Panc1 (cell line): ENCODE measurements at regions not wholly inside any gene's neighbourhood (a gene's known extent, or its start where the extent isn't known, plus 50 kb on each side); places are given as distances from the start of the nearest gene placed in this dataset.

Experiments
- ATAC-seq: fragments of 200-7000 bp; cut with Tn5 transposase; 2 replicates; pipeline ENCODE4 v1.9.1; 2020; ENCODE audit warnings: mild to moderate bottlenecking, moderate library complexity
- BruUV-seq: library from RNA; stranded (reverse); fragments of 400-500 nt; replicated peaks from 2 replicates; lab custom pipeline; 2021; lab: Mats Ljungman, UMichigan
- CTCF ChIA-PET: fragments of 300-600 bp; sonication (Branson Sonifier 250); formaldehyde crosslinking; loops from one replicate; lab custom pipeline; 2022; ENCODE audit warnings: antibody characterized with exemption; lab: Charles Lee
- POLR2A ChIA-PET: fragments of 300-600 bp; sonication (Branson Sonifier 250); formaldehyde crosslinking; loops from one replicate; lab custom pipeline; 2022; ENCODE audit warnings: antibody characterized with exemption; lab: Charles Lee
- DNase-seq: peaks from one replicate; pipeline ENCODE4 v3.0.0-alpha.2; 2010; ENCODE audit warnings: low read depth, low spot score
- H3K27ac ChIP-seq: 2 replicates; pipeline ENCODE4 v1.5.1; 2011; ENCODE audit warnings: mild to moderate bottlenecking, low read length, inconsistent platforms
- H3K27me3 ChIP-seq: fragments of 200-500 bp; sonication (Bioruptor generic); 2 replicates; pipeline ENCODE4 v1.6.0; 2014; ENCODE audit warnings: low read length, inconsistent platforms; ENCODE audit not compliant: control insufficient read depth, insufficient read depth
- H3K36me3 ChIP-seq: fragments of 200-500 bp; sonication (Bioruptor generic); 2 replicates; pipeline ENCODE4 v1.5.1; 2014; ENCODE audit warnings: inconsistent platforms, mild to moderate bottlenecking, low read length, moderate library complexity; ENCODE audit not compliant: control insufficient read depth, insufficient read depth
- H3K4me1 ChIP-seq: 2 replicates; pipeline ENCODE4 v1.5.1; 2011; ENCODE audit warnings: inconsistent platforms, mild to moderate bottlenecking, low read length, moderate library complexity; ENCODE audit not compliant: control insufficient read depth, insufficient read depth
- H3K4me3 ChIP-seq, 2 experiments: 2 replicates each; pipeline ENCODE4 v1.5.1; 2011 to 2012; ENCODE audit warnings: low read depth in 2 of 2, low read length in 2 of 2, mild to moderate bottlenecking in 2 of 2, inconsistent platforms in 1 of 2, moderate library complexity in 1 of 2
- H3K9me3 ChIP-seq: fragments of 200-500 bp; sonication (Bioruptor generic); 2 replicates; pipeline ENCODE4 v1.5.1; 2014; ENCODE audit warnings: low read depth, mild to moderate bottlenecking, inconsistent platforms, low read length, moderate library complexity; ENCODE audit not compliant: control insufficient read depth, insufficient read depth
- POLR2AphosphoS5 ChIP-seq: IDR thresholded peaks from 2 replicates; pipeline ENCODE4 v1.6.1; 2012; ENCODE audit warnings: mild to moderate bottlenecking, low read depth, low read length, moderate library complexity
- SIN3A ChIP-seq: IDR thresholded peaks from 2 replicates; pipeline ENCODE4 v1.6.1; 2012; ENCODE audit warnings: low read depth, mild to moderate bottlenecking, low read length, moderate library complexity, borderline replicate concordance; ENCODE audit not compliant: insufficient read depth
- TCF7L2 ChIP-seq: IDR thresholded peaks from 2 replicates; pipeline ENCODE4 v1.6.1; 2011; ENCODE audit warnings: mild to moderate bottlenecking, low read depth, low read length, inconsistent platforms
- in situ Hi-C: cut with HindIII; loops from 2 replicates; pipeline ENCODE4 v1.10.0; 2016; ENCODE audit warnings: low sequenced_read_pairs, low pct_unique_long_range_greater_than_20kb
- intact Hi-C: fragments of 100-400 bp; cut with micrococcal nuclease; formaldehyde crosslinking; loops from one replicate; pipeline ENCODE4 v1.10.0; 2022; ENCODE audit not compliant: unreplicated experiment
- TF ChIP-seq, protein P1 (sequence below), 2 experiments: IDR thresholded peaks; 2 replicates each; pipeline ENCODE4 v1.6.1; 2011 to 2012; ENCODE audit warnings: low read depth in 2 of 2, control low read depth in 1 of 2, low read length in 1 of 2, mild to moderate bottlenecking in 1 of 2, moderate library complexity in 1 of 2; ENCODE audit not compliant: insufficient read depth in 1 of 2
- TF ChIP-seq, protein P2 (sequence below): fragments of 450-650 bp; IDR thresholded peaks from 2 replicates; pipeline ENCODE4 v1.5.1; 2017; ENCODE audit warnings: mild to moderate bottlenecking

- ChIA-PET CTCF (no interaction called here), POLR2A (no interaction called here)
- no peak overlapping the region for H3K4me3 ChIP-seq
- intact Hi-C loops = no loop called here
- in situ Hi-C loops = no loop called here
- H3K4me1 ChIP-seq = no peaks in the 10 kb centered on the region
- no peaks in the 10 kb centered on the region for H3K9me3 ChIP-seq
- DNase-seq (no peak), ATAC-seq (no peak)
- no TSS peak for BruUV-seq
- no peak overlapping the region for H3K27ac ChIP-seq
- H3K27me3 ChIP-seq = no peaks in the 10 kb centered on the region
- TF ChIP-seq, protein P1, sequence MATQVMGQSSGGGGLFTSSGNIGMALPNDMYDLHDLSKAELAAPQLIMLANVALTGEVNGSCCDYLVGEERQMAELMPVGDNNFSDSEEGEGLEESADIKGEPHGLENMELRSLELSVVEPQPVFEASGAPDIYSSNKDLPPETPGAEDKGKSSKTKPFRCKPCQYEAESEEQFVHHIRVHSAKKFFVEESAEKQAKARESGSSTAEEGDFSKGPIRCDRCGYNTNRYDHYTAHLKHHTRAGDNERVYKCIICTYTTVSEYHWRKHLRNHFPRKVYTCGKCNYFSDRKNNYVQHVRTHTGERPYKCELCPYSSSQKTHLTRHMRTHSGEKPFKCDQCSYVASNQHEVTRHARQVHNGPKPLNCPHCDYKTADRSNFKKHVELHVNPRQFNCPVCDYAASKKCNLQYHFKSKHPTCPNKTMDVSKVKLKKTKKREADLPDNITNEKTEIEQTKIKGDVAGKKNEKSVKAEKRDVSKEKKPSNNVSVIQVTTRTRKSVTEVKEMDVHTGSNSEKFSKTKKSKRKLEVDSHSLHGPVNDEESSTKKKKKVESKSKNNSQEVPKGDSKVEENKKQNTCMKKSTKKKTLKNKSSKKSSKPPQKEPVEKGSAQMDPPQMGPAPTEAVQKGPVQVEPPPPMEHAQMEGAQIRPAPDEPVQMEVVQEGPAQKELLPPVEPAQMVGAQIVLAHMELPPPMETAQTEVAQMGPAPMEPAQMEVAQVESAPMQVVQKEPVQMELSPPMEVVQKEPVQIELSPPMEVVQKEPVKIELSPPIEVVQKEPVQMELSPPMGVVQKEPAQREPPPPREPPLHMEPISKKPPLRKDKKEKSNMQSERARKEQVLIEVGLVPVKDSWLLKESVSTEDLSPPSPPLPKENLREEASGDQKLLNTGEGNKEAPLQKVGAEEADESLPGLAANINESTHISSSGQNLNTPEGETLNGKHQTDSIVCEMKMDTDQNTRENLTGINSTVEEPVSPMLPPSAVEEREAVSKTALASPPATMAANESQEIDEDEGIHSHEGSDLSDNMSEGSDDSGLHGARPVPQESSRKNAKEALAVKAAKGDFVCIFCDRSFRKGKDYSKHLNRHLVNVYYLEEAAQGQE (IDR thresholded peaks at IDR 0.05; ENCODE audit: insufficient read depth in 1 of 2, low read depth in 2 of 2, low read length in 1 of 2) = no peak
- TF ChIP-seq SIN3A (no peak), TCF7L2 (no peak)
- TF ChIP-seq, protein P2, sequence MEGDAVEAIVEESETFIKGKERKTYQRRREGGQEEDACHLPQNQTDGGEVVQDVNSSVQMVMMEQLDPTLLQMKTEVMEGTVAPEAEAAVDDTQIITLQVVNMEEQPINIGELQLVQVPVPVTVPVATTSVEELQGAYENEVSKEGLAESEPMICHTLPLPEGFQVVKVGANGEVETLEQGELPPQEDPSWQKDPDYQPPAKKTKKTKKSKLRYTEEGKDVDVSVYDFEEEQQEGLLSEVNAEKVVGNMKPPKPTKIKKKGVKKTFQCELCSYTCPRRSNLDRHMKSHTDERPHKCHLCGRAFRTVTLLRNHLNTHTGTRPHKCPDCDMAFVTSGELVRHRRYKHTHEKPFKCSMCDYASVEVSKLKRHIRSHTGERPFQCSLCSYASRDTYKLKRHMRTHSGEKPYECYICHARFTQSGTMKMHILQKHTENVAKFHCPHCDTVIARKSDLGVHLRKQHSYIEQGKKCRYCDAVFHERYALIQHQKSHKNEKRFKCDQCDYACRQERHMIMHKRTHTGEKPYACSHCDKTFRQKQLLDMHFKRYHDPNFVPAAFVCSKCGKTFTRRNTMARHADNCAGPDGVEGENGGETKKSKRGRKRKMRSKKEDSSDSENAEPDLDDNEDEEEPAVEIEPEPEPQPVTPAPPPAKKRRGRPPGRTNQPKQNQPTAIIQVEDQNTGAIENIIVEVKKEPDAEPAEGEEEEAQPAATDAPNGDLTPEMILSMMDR = no peak
- H3K36me3 ChIP-seq = no peaks in the 10 kb centered on the region
These were observed 699.0 kb downstream of the METTL4 start for GRCh38 chr18:1872274-1872673.

DNA sequence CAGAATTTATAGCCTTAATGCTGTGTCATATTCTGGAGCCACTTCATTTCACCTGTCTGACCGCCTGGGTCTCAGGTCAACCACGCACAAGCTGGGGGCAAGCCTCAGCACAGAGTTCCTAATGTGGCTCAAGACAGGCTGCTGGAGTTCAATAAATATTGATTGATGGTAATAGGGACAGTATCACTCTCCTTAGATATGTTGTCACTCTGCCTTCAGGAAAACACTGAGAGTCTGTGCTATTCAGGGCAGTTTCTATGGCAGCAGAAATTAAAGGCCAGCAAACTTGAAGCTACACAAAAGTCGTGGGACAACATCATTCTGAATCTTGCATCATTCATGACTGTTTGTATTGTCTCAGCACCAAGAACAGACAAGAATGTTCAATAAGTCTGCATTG lies 696.1 kb downstream of the METTL4 start:
- no peak overlapping the region for H3K27ac ChIP-seq
- TF ChIP-seq, protein P2 = no peak
- no peak for TF ChIP-seq SIN3A
- no peak for TF ChIP-seq TCF7L2
- TF ChIP-seq, protein P1 (IDR thresholded peaks at IDR 0.05; ENCODE audit: insufficient read depth in 1 of 2, low read depth in 2 of 2, low read length in 1 of 2) = no peak
- TF ChIP-seq POLR2AphosphoS5 = no peak
- intact Hi-C loops (no loop called here), in situ Hi-C loops (no loop called here)
- ChIA-PET CTCF (no interaction called here), POLR2A (no interaction called here)
- no peaks in the 10 kb centered on the region for H3K4me1 ChIP-seq
- ATAC-seq = no peak
- no peaks in the 10 kb centered on the region for H3K9me3 ChIP-seq
- no peaks in the 10 kb centered on the region for H3K36me3 ChIP-seq
- DNase-seq = no peak
- H3K4me3 ChIP-seq = no peak overlapping the region
- BruUV-seq = no TSS peak
- H3K27me3 ChIP-seq = no peaks in the 10 kb centered on the region
